Fibroblast of lung (primary cell): ENCODE measurements at regions not wholly inside any gene's neighbourhood (a gene's known extent, or its start where the extent isn't known, plus 50 kb on each side); places are given as distances from the start of the nearest gene placed in this dataset.

Experiments used
- DNase-seq, 2 donors: peaks; one replicate each; pipeline versions ENCODE4 v3.0.0 to v3.0.0-alpha.2; 2010; ENCODE audit warnings: low read depth in 2 of 2
- H2AFZ ChIP-seq: 2 replicates; pipeline ENCODE4 v1.5.1; 2012; ENCODE audit warnings: low read length, control low read depth, inconsistent platforms
- H3K27ac ChIP-seq: 2 replicates; pipeline ENCODE4 v1.5.1; 2011; ENCODE audit warnings: low read length, control low read depth; ENCODE audit not compliant: insufficient read depth
- H3K27me3 ChIP-seq: 2 replicates; pipeline ENCODE4 v1.5.1; 2011; ENCODE audit warnings: mild to moderate bottlenecking, low read length; ENCODE audit not compliant: control insufficient read depth, insufficient read depth
- H3K36me3 ChIP-seq: 2 replicates; pipeline ENCODE4 v1.5.1; 2011; ENCODE audit warnings: low read length; ENCODE audit not compliant: control insufficient read depth, insufficient read depth
- H3K4me1 ChIP-seq: 2 replicates; pipeline ENCODE4 v1.5.1; 2011; ENCODE audit warnings: low read length; ENCODE audit not compliant: control insufficient read depth, insufficient read depth; ENCODE audit errors: extremely low read depth
- H3K4me2 ChIP-seq: 2 replicates; pipeline ENCODE4 v1.5.1; 2011; ENCODE audit warnings: low read length, control low read depth; ENCODE audit not compliant: insufficient read depth; ENCODE audit errors: extremely low read depth
- H3K4me3 ChIP-seq, 4 experiments: fragments of 200-600 bp in 1 of 4; sonication (generic) in 1 of 4; replicated peaks in 1 of 4; 2 replicates each; pipeline ENCODE4 v1.5.1; 2011 to 2016; ENCODE audit warnings: low read length in 4 of 4, low read depth in 3 of 4, mild to moderate bottlenecking in 3 of 4, control low read depth in 2 of 4, inconsistent platforms in 1 of 4, mixed read lengths in 1 of 4; ENCODE audit not compliant: insufficient read depth in 1 of 4; ENCODE audit errors: control extremely low read depth in 1 of 4
- H3K79me2 ChIP-seq: 2 replicates; pipeline ENCODE4 v1.5.1; 2012; ENCODE audit warnings: mild to moderate bottlenecking, low read length, inconsistent platforms; ENCODE audit not compliant: control insufficient read depth, insufficient read depth
- H3K9ac ChIP-seq: 2 replicates; pipeline ENCODE4 v1.5.1; 2011; ENCODE audit warnings: mild to moderate bottlenecking, low read length, control low read depth; ENCODE audit not compliant: insufficient read depth
- H3K9me3 ChIP-seq: 2 replicates; pipeline ENCODE4 v1.5.1; 2012; ENCODE audit warnings: low read depth, low read length; ENCODE audit not compliant: control insufficient read depth, insufficient read depth
- H4K20me1 ChIP-seq: 2 replicates; pipeline ENCODE4 v1.5.1; 2011; ENCODE audit warnings: low read length; ENCODE audit not compliant: control insufficient read depth, insufficient read depth; ENCODE audit errors: extremely low read depth
- CTCF ChIP-seq, 2 donors: IDR thresholded peaks in 1 of 2; conservative IDR thresholded peaks in 1 of 2; 1 replicate in 1 of 2; 2 replicates in 1 of 2; pipeline ENCODE4 v1.5.1; 2011 to 2012; ENCODE audit warnings: low read length in 2 of 2, control low read depth in 1 of 2, inconsistent platforms in 1 of 2, low read depth in 1 of 2, mild to moderate bottlenecking in 1 of 2
- EZH2 ChIP-seq: IDR thresholded peaks from 2 replicates; pipeline ENCODE4 v1.5.1; 2012; ENCODE audit warnings: low read length, control low read depth, mild to moderate bottlenecking; ENCODE audit errors: missing control alignments

GRCh38 chr2:11975373-11975772, 228.9 kb downstream of the LPIN1 start:
- Histone ChIP-seq H3K4me3 (no peak overlapping the region), H3K36me3 (no peaks in the 10 kb centered on the region), H4K20me1 (no peaks in the 10 kb centered on the region), H3K4me2 (no peak overlapping the region), H3K9ac (no peak overlapping the region), H3K27me3 (no peaks in the 10 kb centered on the region), H3K4me1 (no peaks in the 10 kb centered on the region), H3K79me2 (no peaks in the 10 kb centered on the region), H3K9me3 (no peaks in the 10 kb centered on the region), H3K27ac (no peak overlapping the region), H2AFZ (no peak overlapping the region)
- TF ChIP-seq CTCF (conservative IDR thresholded peaks at IDR 0.05 in 1 of 2, IDR thresholded peaks at IDR 0.05 in 1 of 2; ENCODE audit: low read depth in 1 of 2, low read length in 2 of 2) (no peak), EZH2 (no peak)
- no peak for DNase-seq

DNA sequence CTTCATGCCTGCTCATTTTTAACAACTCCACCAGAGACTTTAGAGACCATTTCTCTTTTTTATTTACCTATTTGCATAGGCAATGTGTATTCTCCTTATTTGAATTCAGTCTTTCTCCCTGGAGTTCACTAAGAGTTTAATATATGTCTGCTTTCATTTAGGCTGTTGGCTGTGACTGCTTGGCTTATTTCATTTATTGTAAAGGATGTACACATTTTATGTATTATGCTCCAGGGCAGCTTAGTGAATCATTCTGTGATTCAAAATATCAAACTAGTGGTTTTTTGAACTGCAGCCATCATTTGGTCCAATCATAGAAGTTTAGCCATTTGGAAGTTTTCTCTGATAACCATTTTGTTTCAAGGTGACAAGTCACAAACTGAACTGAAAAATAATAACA, 229.6 kb downstream of the LPIN1 start:
- Histone ChIP-seq H3K27me3 (no peaks in the 10 kb centered on the region), H3K4me1 (no peaks in the 10 kb centered on the region)
- no peak for DNase-seq

GRCh38 chr2:11977766-11978524, 231.5 kb downstream of the LPIN1 start:
- Histone ChIP-seq H3K27me3 (no peaks in the 10 kb centered on the region), H3K4me1 (no peaks in the 10 kb centered on the region), H3K79me2 (no peaks in the 10 kb centered on the region), H3K36me3 (no peaks in the 10 kb centered on the region), H2AFZ (no peak overlapping the region), H4K20me1 (no peaks in the 10 kb centered on the region), H3K9ac (no peak overlapping the region), H3K4me3 (no peak overlapping the region), H3K9me3 (no peaks in the 10 kb centered on the region), H3K27ac (no peak overlapping the region), H3K4me2 (no peak overlapping the region)
- no peak for DNase-seq
- TF ChIP-seq EZH2, result no peak
- no peak for TF ChIP-seq CTCF (conservative IDR thresholded peaks at IDR 0.05 in 1 of 2, IDR thresholded peaks at IDR 0.05 in 1 of 2; ENCODE audit: low read depth in 1 of 2, low read length in 2 of 2)

More for the DNA sequence above, 229.6 kb downstream of the LPIN1 start:
- no peak for TF ChIP-seq CTCF (conservative IDR thresholded peaks at IDR 0.05 in 1 of 2, IDR thresholded peaks at IDR 0.05 in 1 of 2; ENCODE audit: low read depth in 1 of 2, low read length in 2 of 2)
- no peak for TF ChIP-seq EZH2
- no peak overlapping the region for H3K4me3 ChIP-seq
- no peaks in the 10 kb centered on the region for H3K79me2 ChIP-seq
- H3K4me2 ChIP-seq, result no peak overlapping the region
- no peak overlapping the region for H3K9ac ChIP-seq
- no peaks in the 10 kb centered on the region for H3K9me3 ChIP-seq
- no peak overlapping the region for H2AFZ ChIP-seq
- no peaks in the 10 kb centered on the region for H3K36me3 ChIP-seq
- H4K20me1 ChIP-seq, result no peaks in the 10 kb centered on the region
- no peak overlapping the region for H3K27ac ChIP-seq
